HG03045 (cell line): ENCODE measurements at regions not wholly inside any gene's neighbourhood (a gene's known extent, or its start where the extent isn't known, plus 50 kb on each side); places are given as distances from the start of the nearest gene placed in this dataset.

Source experiments
- ATAC-seq: cut with Tn5 transposase; IDR thresholded peaks from one replicate; pipeline ENCODE4 v1.9.1; 2021; ENCODE audit warnings: mild to moderate bottlenecking, moderate library complexity; ENCODE audit not compliant: unreplicated experiment

GRCh38 chr3:94673876-94674275, 611.0 kb downstream of the NSUN3 start:
- ATAC-seq: no peak

GRCh38 chr3:94686208-94686607, 623.3 kb downstream of the NSUN3 start:
- no peak for ATAC-seq

GRCh38 chr3:94693997-94694640, 631.3 kb downstream of the NSUN3 start:
- ATAC-seq: no peak

GRCh38 chr3:94694894-94695293, 632.0 kb downstream of the NSUN3 start:
- no peak for ATAC-seq

GRCh38 chr3:94704467-94704866, 641.6 kb downstream of the NSUN3 start:
- ATAC-seq: no peak

GRCh38 chr3:94709249-94709902, 646.5 kb downstream of the NSUN3 start:
- ATAC-seq: no peak

GRCh38 chr3:94714194-94714593, 651.3 kb downstream of the NSUN3 start:
- no peak for ATAC-seq

- no peak for ATAC-seq
Measured at GRCh38 chr3:94716326-94717018, 653.6 kb downstream of the NSUN3 start.

GRCh38 chr3:94734206-94734605, 671.3 kb downstream of the NSUN3 start:
- ATAC-seq: no peak

- ATAC-seq: no peak
Measured at GRCh38 chr3:94735354-94735753, 672.5 kb downstream of the NSUN3 start.

- ATAC-seq: no peak
Measured at GRCh38 chr3:94737116-94737515, 674.3 kb downstream of the NSUN3 start.

GRCh38 chr3:94739420-94739819, 676.6 kb downstream of the NSUN3 start:
- no peak for ATAC-seq

- ATAC-seq: no peak
Measured at GRCh38 chr3:94758751-94759150, 695.9 kb downstream of the NSUN3 start.

GRCh38 chr3:94772402-94772801, 709.5 kb downstream of the NSUN3 start:
- no peak for ATAC-seq

- no peak for ATAC-seq
Measured at GRCh38 chr3:94775746-94776145, 712.9 kb downstream of the NSUN3 start.

- ATAC-seq: no peak
Measured at GRCh38 chr3:94776401-94776915, 713.6 kb downstream of the NSUN3 start.

GRCh38 chr3:94778289-94778688, 715.4 kb downstream of the NSUN3 start:
- ATAC-seq: no peak

GRCh38 chr3:94778814-94779494, 716.1 kb downstream of the NSUN3 start:
- no peak for ATAC-seq

GRCh38 chr3:94779699-94780098, 716.8 kb downstream of the NSUN3 start:
- ATAC-seq: no peak

GRCh38 chr3:94784274-94784673, 721.4 kb downstream of the NSUN3 start:
- no peak for ATAC-seq

GRCh38 chr3:94787066-94787465, 724.2 kb downstream of the NSUN3 start:
- ATAC-seq: no peak
